B cell (primary cell): ENCODE measurements at regions not wholly inside any gene's neighbourhood (a gene's known extent, or its start where the extent isn't known, plus 50 kb on each side); places are given as distances from the start of the nearest gene placed in this dataset.

Source experiments
- ATAC-seq: fragments of 200-7000 bp; cut with Tn5 transposase; one replicate; pipeline ENCODE4 v1.10.0; 2021; ENCODE audit warnings: low read depth, mild to moderate bottlenecking, moderate number of reproducible peaks, moderate library complexity
- CTCF ChIA-PET: fragments of 350-600 bp; sonication (Branson Sonifier 250); formaldehyde crosslinking; loops from one replicate; lab custom pipeline; 2021; ENCODE audit warnings: antibody characterized with exemption, inconsistent platforms; lab: Charles Lee
- POLR2A ChIA-PET: fragments of 350-600 bp; sonication (Branson Sonifier 250); formaldehyde crosslinking; loops from one replicate; lab custom pipeline; 2021; ENCODE audit warnings: antibody characterized with exemption; lab: Charles Lee
- DNase-seq: peaks from one replicate; pipeline ENCODE4 v3.0.0; 2013
- H2AFZ ChIP-seq: 2 replicates; pipeline ENCODE4 v1.6.1; 2012; ENCODE audit warnings: mild to moderate bottlenecking, low read depth, low read length; ENCODE audit not compliant: insufficient read depth, poor library complexity, severe bottlenecking
- H3K27ac ChIP-seq, 2 donors: 1 replicate in 1 of 2; 2 replicates in 1 of 2; pipeline ENCODE4 v1.5.1; 2012 to 2013; ENCODE audit warnings: low read length in 2 of 2, mild to moderate bottlenecking in 2 of 2, moderate library complexity in 1 of 2
- H3K27me3 ChIP-seq, 4 experiments: fragments of 200-600 bp in 1 of 4; sonication (generic) in 1 of 4; replicated peaks in 1 of 4; 1 replicate in 2 of 4; 2 replicates in 2 of 4; pipeline versions ENCODE4 v1.6.1 to v1.7.0; 2013 to 2016; ENCODE audit warnings: low read length in 3 of 4, mild to moderate bottlenecking in 2 of 4, mixed read lengths in 1 of 4, moderate library complexity in 1 of 4; ENCODE audit not compliant: insufficient read depth in 4 of 4, control insufficient read depth in 3 of 4; ENCODE audit errors: control extremely low read depth in 1 of 4
- H3K36me3 ChIP-seq, 2 experiments: replicated peaks in 1 of 2; 1 replicate in 1 of 2; 2 replicates in 1 of 2; pipeline versions ENCODE4 v1.6.1 to v1.7.1; 2013; ENCODE audit warnings: low read length in 1 of 2; ENCODE audit not compliant: insufficient read depth in 2 of 2, control insufficient read depth in 1 of 2; ENCODE audit errors: control extremely low read depth in 1 of 2, extremely low read depth in 1 of 2
- H3K4me1 ChIP-seq, 2 donors: fragments of 200-600 bp in 1 of 2; sonication (generic) in 1 of 2; 1 replicate in 1 of 2; 2 replicates in 1 of 2; pipeline versions ENCODE4 v1.5.1 to v1.6.1; 2013 to 2017; ENCODE audit warnings: low read length in 2 of 2; ENCODE audit not compliant: control insufficient read depth in 2 of 2, insufficient read depth in 2 of 2
- H3K4me2 ChIP-seq: replicated peaks from 2 replicates; pipeline ENCODE3; 2012; ENCODE audit warnings: mild to moderate bottlenecking, low read depth, low read length; ENCODE audit not compliant: poor library complexity, severe bottlenecking
- H3K4me3 ChIP-seq, 5 experiments: fragments of 200-600 bp in 1 of 5; sonication (generic) in 1 of 5; 1 replicate in 3 of 5; 2 replicates in 2 of 5; pipeline versions ENCODE4 v1.5.1 to v1.7.0; 2011 to 2016; ENCODE audit warnings: low read length in 4 of 5, mild to moderate bottlenecking in 4 of 5, low read depth in 2 of 5, control low read depth in 1 of 5, moderate library complexity in 1 of 5; ENCODE audit not compliant: insufficient read depth in 1 of 5; ENCODE audit errors: control extremely low read depth in 1 of 5, extremely low read depth in 1 of 5
- H3K79me2 ChIP-seq: fragments of 200-600 bp; sonication (generic); one replicate; pipeline ENCODE4 v1.6.0; 2016; ENCODE audit warnings: low read length; ENCODE audit not compliant: control insufficient read depth, insufficient read depth
- H3K9ac ChIP-seq: fragments of 200-600 bp; sonication (generic); 2 replicates; pipeline ENCODE4 v1.6.1; 2017; ENCODE audit warnings: mild to moderate bottlenecking, low read length, moderate library complexity
- H3K9me3 ChIP-seq, 3 donors: one replicate each; pipeline versions ENCODE4 v1.6.1 to v1.7.1; 2013; ENCODE audit warnings: low read length in 2 of 3; ENCODE audit not compliant: control insufficient read depth in 2 of 3, insufficient read depth in 1 of 3; ENCODE audit errors: control extremely low read depth in 1 of 3
- H4K20me1 ChIP-seq: 2 replicates; pipeline ENCODE4 v1.6.0; 2012; ENCODE audit warnings: mild to moderate bottlenecking, low read length; ENCODE audit not compliant: insufficient read depth, control insufficient read depth, poor library complexity, severe bottlenecking
- H3K27ac Mint-ChIP-seq: one replicate; pipeline ENCODE4 v1.8.0; 2021; ENCODE audit warnings: mixed read lengths
- H3K27me3 Mint-ChIP-seq: one replicate; pipeline ENCODE4 v1.8.0; 2021; ENCODE audit warnings: mixed read lengths
- H3K4me1 Mint-ChIP-seq: one replicate; pipeline ENCODE4 v1.8.0; 2021; ENCODE audit warnings: mixed read lengths
- H3K4me3 Mint-ChIP-seq: one replicate; pipeline ENCODE4 v1.8.0; 2021; ENCODE audit warnings: mixed read lengths
- H3K9me3 Mint-ChIP-seq: one replicate; pipeline ENCODE4 v1.8.0; 2022; ENCODE audit warnings: mixed read lengths; ENCODE audit not compliant: insufficient read depth
- CTCF ChIP-seq: fragments of 200-600 bp; IDR thresholded peaks from one replicate; pipeline ENCODE4 v1.8.0; 2022; ENCODE audit warnings: antibody characterized with exemption, mild to moderate bottlenecking
- EZH2 ChIP-seq: IDR thresholded peaks from 2 replicates; pipeline ENCODE4 v1.6.1; 2012; ENCODE audit warnings: borderline replicate concordance, low read depth, mild to moderate bottlenecking, moderate library complexity, low read length; ENCODE audit not compliant: insufficient read depth, poor library complexity, severe bottlenecking
- WGBS: methylation state at CpG from one replicate; pipeline ENCODE4 v1.1.5; 2013; ENCODE audit warnings: missing lambda C conversion rate; ENCODE audit not compliant: insufficient coverage; 5-methylcytosine and 5-hydroxymethylcytosine counted together
- intact Hi-C: fragments of 100-400 bp; cut with micrococcal nuclease; formaldehyde crosslinking; loops from one replicate; pipeline ENCODE4 v1.10.0; 2022

- intact Hi-C loops: no loop called here
- H3K9ac ChIP-seq: no peak overlapping the region
- no peak overlapping the region for H3K4me2 ChIP-seq
- H3K4me1 ChIP-seq: no peaks in the 10 kb centered on the region
- WGBS: 100% methylated on average over 2 of the region's 3 CpGs
- H2AFZ ChIP-seq: no peak overlapping the region
- peaks cover 13% of the 10 kb centered on the region for H3K27me3 Mint-ChIP-seq
- H3K36me3 ChIP-seq: no peaks in the 10 kb centered on the region
- ATAC-seq (no peak), DNase-seq (no peak)
- no peak for TF ChIP-seq EZH2
- no peak for TF ChIP-seq CTCF
- no peak overlapping the region for H3K4me3 Mint-ChIP-seq
- H4K20me1 ChIP-seq: no peaks in the 10 kb centered on the region
- H3K27me3 ChIP-seq: no peaks in the 10 kb centered on the region
- POLR2A ChIA-PET: no interaction called here
- no peak overlapping the region for H3K4me3 ChIP-seq
- no peak overlapping the region for H3K27ac ChIP-seq
- no peak overlapping the region for H3K27ac Mint-ChIP-seq
- H3K9me3 Mint-ChIP-seq: no peaks in the 10 kb centered on the region
- CTCF ChIA-PET: no interaction called here
- H3K9me3 ChIP-seq: no peaks in the 10 kb centered on the region
- no peaks in the 10 kb centered on the region for H3K79me2 ChIP-seq
- no peaks in the 10 kb centered on the region for H3K4me1 Mint-ChIP-seq
Observed at GRCh38 chr16:49929626-49930025, 73.7 kb upstream of the ZNF423 start.

GRCh38 chr16:49930841-49931240 is 74.9 kb upstream of the ZNF423 start:
- H3K27ac Mint-ChIP-seq: no peak overlapping the region
- no peak for ATAC-seq
- no peaks in the 10 kb centered on the region for H3K4me1 ChIP-seq
- H3K27me3 ChIP-seq: no peaks in the 10 kb centered on the region
- H2AFZ ChIP-seq: no peak overlapping the region
- H4K20me1 ChIP-seq: no peaks in the 10 kb centered on the region
- no peak overlapping the region for H3K4me3 Mint-ChIP-seq
- CTCF ChIA-PET: no interaction called here
- no peaks in the 10 kb centered on the region for H3K36me3 ChIP-seq
- no peak overlapping the region for H3K4me3 ChIP-seq
- H3K9me3 ChIP-seq: no peaks in the 10 kb centered on the region
- 76% methylated on average over 7 of the region's 7 CpGs for WGBS
- no peak overlapping the region for H3K4me2 ChIP-seq
- no peaks in the 10 kb centered on the region for H3K4me1 Mint-ChIP-seq
- peaks cover 11% of the 10 kb centered on the region for H3K27me3 Mint-ChIP-seq
- H3K9ac ChIP-seq: no peak overlapping the region
- TF ChIP-seq CTCF: no peak
- TF ChIP-seq EZH2: no peak
- DNase-seq: no peak
- H3K27ac ChIP-seq: no peak overlapping the region
- no peaks in the 10 kb centered on the region for H3K79me2 ChIP-seq
- H3K9me3 Mint-ChIP-seq: no peaks in the 10 kb centered on the region
- intact Hi-C loops: no loop called here
- POLR2A ChIA-PET: no interaction called here
